NT2/D1 (cell line): ENCODE measurements at regions not wholly inside any gene's neighbourhood (a gene's known extent, or its start where the extent isn't known, plus 50 kb on each side); places are given as distances from the start of the nearest gene placed in this dataset.

ENCODE experiments used
- SUZ12 ChIP-seq: IDR thresholded peaks from 2 replicates; pipeline ENCODE4 v1.6.1; 2011; ENCODE audit not compliant: insufficient read length, insufficient read depth; ENCODE audit errors: extremely low read depth
- YY1 ChIP-seq: IDR thresholded peaks from 2 replicates; pipeline ENCODE4 v1.6.1; 2011; ENCODE audit not compliant: insufficient read length, insufficient read depth
- ZNF274 ChIP-seq: IDR thresholded peaks from 2 replicates; pipeline ENCODE4 v1.6.1; 2011; ENCODE audit warnings: mild to moderate bottlenecking, low read depth, low read length

DNA sequence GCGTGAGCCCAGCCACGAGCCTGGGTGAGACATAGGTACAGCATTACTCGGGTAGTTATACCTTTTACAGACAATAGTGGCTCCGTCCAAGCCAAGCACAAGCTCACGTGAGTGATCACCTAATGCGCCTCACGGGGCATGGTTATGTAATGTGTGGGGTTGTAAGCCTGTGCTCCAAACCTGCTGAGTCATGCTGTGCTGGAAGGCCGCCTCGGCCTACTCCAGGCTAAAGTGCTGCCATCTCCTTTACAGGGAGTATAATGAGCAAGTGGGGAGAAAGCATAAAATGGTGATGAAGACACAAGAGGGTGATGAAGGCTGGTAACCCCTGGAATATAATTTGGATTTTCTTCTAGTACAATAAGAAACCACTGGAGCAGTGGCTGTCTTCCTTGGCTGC, 175.8 kb upstream of the STT3B start:
- TF ChIP-seq ZNF274: no peak
- no peak for TF ChIP-seq YY1
- TF ChIP-seq SUZ12: no peak
